ENCODE measurements at regions not wholly inside any gene's neighbourhood (a gene's known extent, or its start where the extent isn't known, plus 50 kb on each side); places are given as distances from the start of the nearest gene placed in this dataset.

- TF ChIP-seq CTCF (IDR thresholded peaks at IDR 0.05) = no peak
- no peaks in the 10 kb centered on the region for H3K4me1 ChIP-seq
- no peak overlapping the region for H3K4me3 ChIP-seq
Measured at GRCh38 chr14:104373055-104373854, 206.3 kb upstream of the C14orf180 start.

GRCh38 chr14:104373855-104374717 is 205.5 kb upstream of the C14orf180 start:
- no peak for TF ChIP-seq CTCF (IDR thresholded peaks at IDR 0.05)
- H3K27me3 ChIP-seq = peaks cover 0 to 47% of the 10 kb centered on the region in 2 donors
- no peaks in the 10 kb centered on the region for H3K36me3 ChIP-seq
- intact Hi-C loops (cut with DNase I; ENCODE audit: low total_unique reads) = no loop called here
- no peaks in the 10 kb centered on the region for H3K4me1 ChIP-seq
- DNase-seq = no peak
- H3K4me3 ChIP-seq = no peak overlapping the region
- peaks cover 0 to 4% (median 0%) of the 10 kb centered on the region in 3 donors for H3K9me3 ChIP-seq
- H3K27ac ChIP-seq = no peak overlapping the region

More at GRCh38 chr14:104373055-104373854, 206.3 kb upstream of the C14orf180 start:
- no peak overlapping the region for H3K27ac ChIP-seq
- no peaks in the 10 kb centered on the region for H3K36me3 ChIP-seq
- peaks cover 0 to 4% (median 0%) of the 10 kb centered on the region in 3 donors for H3K9me3 ChIP-seq
- peaks cover 0 to 53% of the 10 kb centered on the region in 2 donors for H3K27me3 ChIP-seq
- DNase-seq = no peak
- intact Hi-C loops (cut with DNase I; ENCODE audit: low total_unique reads) = no loop called here

GRCh38 chr14:104374718-104375080 is 204.9 kb upstream of the C14orf180 start:
- no peaks in the 10 kb centered on the region for H3K36me3 ChIP-seq
- no peak for TF ChIP-seq CTCF (IDR thresholded peaks at IDR 0.05)
- H3K4me1 ChIP-seq = no peaks in the 10 kb centered on the region
- peaks cover 0 to 8% (median 0%) of the 10 kb centered on the region in 3 donors for H3K9me3 ChIP-seq
- H3K27me3 ChIP-seq = peaks cover 0 to 46% of the 10 kb centered on the region in 2 donors
- H3K4me3 ChIP-seq = no peak overlapping the region
- no peak for DNase-seq
- intact Hi-C loops (cut with DNase I; ENCODE audit: low total_unique reads) = no loop called here
- no peak overlapping the region for H3K27ac ChIP-seq

GRCh38 chr14:104375551-104376201 is 203.9 kb upstream of the C14orf180 start:
- Histone ChIP-seq H3K27me3 (peaks cover 0 to 44% of the 10 kb centered on the region in 2 donors), H3K4me1 (no peaks in the 10 kb centered on the region), H3K9me3 (peaks cover 0 to 16% (median 0%) of the 10 kb centered on the region in 3 donors), H3K4me3 (no peak overlapping the region), H3K27ac (no peak overlapping the region), H3K36me3 (no peaks in the 10 kb centered on the region)
- intact Hi-C loops (cut with DNase I; ENCODE audit: low total_unique reads) = no loop called here
- no peak for TF ChIP-seq CTCF (IDR thresholded peaks at IDR 0.05)
- no peak for DNase-seq

Measured in tibial artery (tissue), 4 donors.